Endothelial cell of umbilical vein (primary cell): ENCODE measurements at regions not wholly inside any gene's neighbourhood (a gene's known extent, or its start where the extent isn't known, plus 50 kb on each side); places are given as distances from the start of the nearest gene placed in this dataset.

Experiments
- BruUV-seq: library from RNA; stranded (reverse); fragments of 400-500 nt; replicated peaks from 2 replicates; lab custom pipeline; 2021; lab: Mats Ljungman, UMichigan
- CTCF ChIA-PET: fragments of 300-600, 350-600 bp; sonication (Branson Sonifier 250); formaldehyde crosslinking; loops from one replicate; lab custom pipeline; 2021; ENCODE audit warnings: antibody characterized with exemption, inconsistent platforms; lab: Charles Lee
- POLR2A ChIA-PET: fragments of 300-600, 350-600 bp; sonication (Branson Sonifier 250); formaldehyde crosslinking; loops from one replicate; lab custom pipeline; 2021; ENCODE audit warnings: antibody characterized with exemption, inconsistent platforms; lab: Charles Lee
- DNase-seq: peaks from one replicate; pipeline ENCODE4 v3.0.0-alpha.2; 2011; ENCODE audit warnings: low read depth, low spot score
- FAIRE-seq: peaks from 2 replicates; lab custom pipeline; 2011; peaks lifted over from hg19 to GRCh38; lab: Jason Lieb, UNC
- H2AFZ ChIP-seq: 2 replicates; pipeline ENCODE4 v1.6.0; 2012; ENCODE audit warnings: low read depth, low read length, control low read depth, inconsistent platforms
- H3K27ac ChIP-seq: 2 replicates; pipeline ENCODE4 v1.5.1; 2011; ENCODE audit warnings: low read depth, mild to moderate bottlenecking, control low read depth, low read length, moderate library complexity; ENCODE audit not compliant: insufficient read depth
- H3K27me3 ChIP-seq, 2 experiments: 2 replicates each; pipeline versions ENCODE4 v1.6.0 to v1.6.1; 2011; ENCODE audit warnings: low read length in 2 of 2, mixed read lengths in 1 of 2; ENCODE audit not compliant: control insufficient read depth in 2 of 2, insufficient read depth in 2 of 2
- H3K36me3 ChIP-seq, 2 experiments: 2 replicates in 1 of 2; 3 replicates in 1 of 2; pipeline ENCODE4 v1.5.1; 2011; ENCODE audit warnings: low read length in 2 of 2, mild to moderate bottlenecking in 1 of 2, moderate library complexity in 1 of 2; ENCODE audit not compliant: control insufficient read depth in 2 of 2, insufficient read depth in 2 of 2; ENCODE audit errors: extremely low read depth in 1 of 2
- H3K4me1 ChIP-seq: 3 replicates; pipeline ENCODE4 v1.5.1; 2011; ENCODE audit warnings: mild to moderate bottlenecking, low read length; ENCODE audit not compliant: control insufficient read depth, insufficient read depth; ENCODE audit errors: extremely low read depth
- H3K4me2 ChIP-seq: 2 replicates; pipeline ENCODE4 v1.6.1; 2011; ENCODE audit warnings: low read length, control low read depth, mixed read lengths; ENCODE audit not compliant: insufficient read depth
- H3K4me3 ChIP-seq, 3 experiments: fragments of 200-600 bp in 1 of 3; sonication (generic), shearing (Covaris generic) in 1 of 3; replicated peaks in 1 of 3; 2 replicates each; pipeline ENCODE4 v1.5.1; 2011 to 2016; ENCODE audit warnings: control low read depth in 3 of 3, low read length in 3 of 3, mild to moderate bottlenecking in 2 of 3, inconsistent platforms in 1 of 3, low read depth in 1 of 3, moderate library complexity in 1 of 3; ENCODE audit not compliant: insufficient read depth in 1 of 3
- H3K79me2 ChIP-seq: 2 replicates; pipeline ENCODE4 v1.6.0; 2012; ENCODE audit warnings: low read length, inconsistent platforms; ENCODE audit not compliant: control insufficient read depth, insufficient read depth
- H3K9ac ChIP-seq: replicated peaks from 2 replicates; pipeline ENCODE3; 2011; ENCODE audit warnings: low read length, control low read depth; ENCODE audit not compliant: insufficient read depth; ENCODE audit errors: extremely low read depth
- H3K9me1 ChIP-seq: replicated peaks from 3 replicates; pipeline ENCODE4 v1.6.0; 2011; ENCODE audit warnings: mild to moderate bottlenecking, low read length; ENCODE audit not compliant: control insufficient read depth, insufficient read depth; ENCODE audit errors: extremely low read depth
- H3K9me3 ChIP-seq: replicated peaks from 2 replicates; pipeline ENCODE4 v1.5.1; 2012; ENCODE audit warnings: low read length, inconsistent platforms; ENCODE audit not compliant: control insufficient read depth, insufficient read depth
- H4K20me1 ChIP-seq: replicated peaks from 2 replicates; pipeline ENCODE3; 2011; ENCODE audit warnings: mild to moderate bottlenecking, low read length; ENCODE audit not compliant: control insufficient read depth, insufficient read depth; ENCODE audit errors: extremely low read depth
- EZH2 ChIP-seq: IDR thresholded peaks from 2 replicates; pipeline ENCODE4 v1.6.1; 2012; ENCODE audit warnings: borderline replicate concordance, low read depth, mild to moderate bottlenecking, moderate library complexity, low read length, inconsistent platforms; ENCODE audit not compliant: severe bottlenecking
- FOS ChIP-seq: IDR thresholded peaks from 2 replicates; pipeline ENCODE4 v1.6.1; 2011; ENCODE audit warnings: mild to moderate bottlenecking, low read length, moderate library complexity, borderline replicate concordance; ENCODE audit not compliant: insufficient read depth
- GATA2 ChIP-seq: IDR thresholded peaks from 2 replicates; pipeline ENCODE4 v1.7.0; 2011; ENCODE audit warnings: low read depth, mild to moderate bottlenecking, moderate library complexity, mixed read lengths, low read length; ENCODE audit not compliant: insufficient read length, insufficient read depth
- JUN ChIP-seq: IDR thresholded peaks from 2 replicates; pipeline ENCODE4 v1.6.1; 2011; ENCODE audit warnings: borderline replicate concordance, low read depth; ENCODE audit not compliant: insufficient read length, insufficient read depth
- MYC ChIP-seq: IDR thresholded peaks from one replicate; pipeline ENCODE4 v1.6.1; 2011; ENCODE audit warnings: mild to moderate bottlenecking, low read depth, low read length
- POLR2A ChIP-seq: IDR thresholded peaks from 2 replicates; pipeline ENCODE4 v1.6.1; 2012; ENCODE audit warnings: low read depth, mild to moderate bottlenecking, control low read depth, low read length
- POLR2AphosphoS5 ChIP-seq: IDR thresholded peaks from 2 replicates; pipeline ENCODE4 v1.6.1; 2012; ENCODE audit warnings: low read depth, mild to moderate bottlenecking, control low read depth, low read length, moderate library complexity; ENCODE audit not compliant: insufficient read depth
- dilution Hi-C: fragments of 300-500 bp; cut with MboI; formaldehyde crosslinking; loops from one replicate; pipeline ENCODE4 v1.15.0; 2019; ENCODE audit warnings: low sequenced_read_pairs; ENCODE audit not compliant: extremely low pct_ligation_motif_present
- intact Hi-C: fragments of 100-400 bp; cut with micrococcal nuclease; formaldehyde crosslinking; loops from one replicate; pipeline ENCODE4 v1.10.0; 2022
- TF ChIP-seq, protein P1 (sequence below): IDR thresholded peaks from 2 replicates; pipeline ENCODE4 v1.6.1; 2011; ENCODE audit not compliant: insufficient read depth, insufficient read length
- TF ChIP-seq, protein P2 (sequence below), 2 donors: IDR thresholded peaks; 1 replicate in 1 of 2; 2 replicates in 1 of 2; pipeline ENCODE4 v1.5.1; 2011; ENCODE audit warnings: low read length in 2 of 2, mild to moderate bottlenecking in 2 of 2, moderate library complexity in 2 of 2, control low read depth in 1 of 2, inconsistent platforms in 1 of 2, low read depth in 1 of 2; ENCODE audit not compliant: insufficient read depth in 1 of 2; ENCODE audit errors: extremely low read depth in 1 of 2

GRCh38 chr13:100989392-100989791 lies 314.8 kb upstream of the TMTC4 start:
- Histone ChIP-seq H3K27me3 (no peaks in the 10 kb centered on the region), H3K4me2 (no peak overlapping the region), H3K9ac (no peak overlapping the region), H3K4me1 (no peaks in the 10 kb centered on the region), H3K9me3 (no peaks in the 10 kb centered on the region), H3K9me1 (no peaks in the 10 kb centered on the region), H3K79me2 (no peaks in the 10 kb centered on the region), H2AFZ (no peak overlapping the region), H3K4me3 (no peak overlapping the region), H4K20me1 (no peaks in the 10 kb centered on the region), H3K27ac (no peak overlapping the region), H3K36me3 (no peaks in the 10 kb centered on the region)
- no TSS peak for BruUV-seq
- DNase-seq (no peak), FAIRE-seq (no peak)
- no peak for TF ChIP-seq FOS
- no peak for TF ChIP-seq MYC
- TF ChIP-seq POLR2AphosphoS5: no peak
- TF ChIP-seq EZH2: no peak
- TF ChIP-seq, protein P1, sequence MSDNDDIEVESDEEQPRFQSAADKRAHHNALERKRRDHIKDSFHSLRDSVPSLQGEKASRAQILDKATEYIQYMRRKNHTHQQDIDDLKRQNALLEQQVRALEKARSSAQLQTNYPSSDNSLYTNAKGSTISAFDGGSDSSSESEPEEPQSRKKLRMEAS: no peak
- no peak for TF ChIP-seq POLR2A
- no peak for TF ChIP-seq GATA2
- TF ChIP-seq JUN: no peak
- TF ChIP-seq, protein P2, sequence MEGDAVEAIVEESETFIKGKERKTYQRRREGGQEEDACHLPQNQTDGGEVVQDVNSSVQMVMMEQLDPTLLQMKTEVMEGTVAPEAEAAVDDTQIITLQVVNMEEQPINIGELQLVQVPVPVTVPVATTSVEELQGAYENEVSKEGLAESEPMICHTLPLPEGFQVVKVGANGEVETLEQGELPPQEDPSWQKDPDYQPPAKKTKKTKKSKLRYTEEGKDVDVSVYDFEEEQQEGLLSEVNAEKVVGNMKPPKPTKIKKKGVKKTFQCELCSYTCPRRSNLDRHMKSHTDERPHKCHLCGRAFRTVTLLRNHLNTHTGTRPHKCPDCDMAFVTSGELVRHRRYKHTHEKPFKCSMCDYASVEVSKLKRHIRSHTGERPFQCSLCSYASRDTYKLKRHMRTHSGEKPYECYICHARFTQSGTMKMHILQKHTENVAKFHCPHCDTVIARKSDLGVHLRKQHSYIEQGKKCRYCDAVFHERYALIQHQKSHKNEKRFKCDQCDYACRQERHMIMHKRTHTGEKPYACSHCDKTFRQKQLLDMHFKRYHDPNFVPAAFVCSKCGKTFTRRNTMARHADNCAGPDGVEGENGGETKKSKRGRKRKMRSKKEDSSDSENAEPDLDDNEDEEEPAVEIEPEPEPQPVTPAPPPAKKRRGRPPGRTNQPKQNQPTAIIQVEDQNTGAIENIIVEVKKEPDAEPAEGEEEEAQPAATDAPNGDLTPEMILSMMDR (IDR thresholded peaks at IDR 0.05; ENCODE audit: extremely low read depth in 1 of 2, insufficient read depth in 1 of 2, low read depth in 1 of 2, low read length in 2 of 2): no peak
- intact Hi-C loops (loop anchor here (10.0 kb wide), 1 partner anchor 145 kb away; no protein-coding TSS in a partner anchor), dilution Hi-C loops (no loop called here)
- CTCF ChIA-PET: interaction anchor here (0.7 to 2.2 kb wide), 5 partner anchors 138 to 417 kb away, joined by 3 to 15 read pairs (median 4); no protein-coding TSS in a partner anchor
- POLR2A ChIA-PET: no interaction called here
